ENCODE measurements at regions not wholly inside any gene's neighbourhood (a gene's known extent, or its start where the extent isn't known, plus 50 kb on each side); places are given as distances from the start of the nearest gene placed in this dataset.

DNA sequence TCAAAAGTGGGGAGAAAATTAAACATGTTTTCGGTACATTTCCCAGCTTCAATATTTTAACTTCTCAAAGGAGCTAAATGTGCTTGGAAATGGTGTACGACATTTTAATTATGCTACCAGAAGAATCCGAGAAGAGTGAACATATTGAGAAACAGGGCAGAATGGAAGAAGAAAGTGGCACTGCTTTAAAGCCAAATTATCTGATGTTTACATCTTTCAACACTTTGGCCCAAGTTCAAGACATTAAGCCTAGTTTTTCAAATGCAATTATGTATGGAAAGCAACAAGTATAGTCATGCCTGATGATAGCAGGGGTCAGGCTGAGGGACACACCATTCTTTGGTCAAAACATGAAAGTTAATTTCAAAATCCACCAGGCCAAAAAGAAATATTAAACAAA is 577.9 kb upstream of the ZFP42 start:
- WGBS (ENCODE audit: extremely low coverage, insufficient read length, low lambda C conversion rate), result no CpG with 5 or more reads among the region's 3 CpGs

More for the DNA sequence above, 577.9 kb upstream of the ZFP42 start:
- no peaks in the 10 kb centered on the region for H3K9me3 ChIP-seq (ENCODE audit: control insufficient read depth, low read depth, low read length)
- H2BK15ac ChIP-seq (ENCODE audit: low read depth, low read length), result no peak overlapping the region
- H2BK12ac ChIP-seq (ENCODE audit: insufficient read length, low read depth, low read length), result no peak overlapping the region
- H3K27me3 ChIP-seq (ENCODE audit: insufficient read depth, low read length), result no peaks in the 10 kb centered on the region
- no peak overlapping the region for H4K5ac ChIP-seq (ENCODE audit: insufficient read length, low read depth, low read length)
- no peak overlapping the region for H3K18ac ChIP-seq (ENCODE audit: insufficient read length, low read depth, low read length)
- H3K4ac ChIP-seq (ENCODE audit: low read depth, low read length), result no peak overlapping the region
- H2BK20ac ChIP-seq (ENCODE audit: low read depth, low read length, poor library complexity, severe bottlenecking), result no peak overlapping the region
- no peak for DNase-seq
- no peak overlapping the region for H3K14ac ChIP-seq (ENCODE audit: insufficient read depth, low read length)
- Mint-ChIP-seq H3K4me1 (no peaks in the 10 kb centered on the region), H3K36me3 (ENCODE audit: insufficient read depth in 1 of 3, low read depth in 3 of 3) (peaks cover 0 to 12% (median 0%) of the 10 kb centered on the region in 3 experiments; a peak in 2 of 7 replicates), H3K27me3 (ENCODE audit: low read depth) (no peaks in the 10 kb centered on the region), H3K4me3 (no peak overlapping the region), H3K27ac (no peak overlapping the region), H3K9me3 (peaks cover 14 to 15% of the 10 kb centered on the region in 2 experiments)
- no peak overlapping the region for H3K23ac ChIP-seq (ENCODE audit: insufficient read length, low read depth, low read length)
- no peak overlapping the region for H2AFZ ChIP-seq (ENCODE audit: low read length)
- H3K4me1 ChIP-seq (ENCODE audit: insufficient read depth, low read length), result no peaks in the 10 kb centered on the region
- H2BK5ac ChIP-seq (ENCODE audit: insufficient read length, low read length), result no peak overlapping the region
- no peaks in the 10 kb centered on the region for H4K20me1 ChIP-seq (ENCODE audit: control insufficient read depth, insufficient read depth, insufficient read length)
- H2AK5ac ChIP-seq (ENCODE audit: insufficient read length, low read length), result no peak overlapping the region
- no peak overlapping the region for H3K9ac ChIP-seq (ENCODE audit: extremely low read depth, insufficient read length, low read length)
- H3K27ac ChIP-seq (ENCODE audit: insufficient read length, low read depth, low read length), result no peak overlapping the region
- H4K91ac ChIP-seq (ENCODE audit: insufficient read length, low read depth, low read length), result no peak overlapping the region
- no peak overlapping the region for H3T11ph ChIP-seq (ENCODE audit: low read length)
- no peaks in the 10 kb centered on the region for H3K23me2 ChIP-seq (ENCODE audit: insufficient read length, low read depth, low read length, poor library complexity, severe bottlenecking)
- no peak overlapping the region for H3K56ac ChIP-seq (ENCODE audit: insufficient read length, low read depth, low read length)
- H2BK120ac ChIP-seq (ENCODE audit: low read depth, low read length, poor library complexity, severe bottlenecking), result no peak overlapping the region
- H3K79me2 ChIP-seq (ENCODE audit: insufficient read depth, low read length), result no peaks in the 10 kb centered on the region
- no peak overlapping the region for H3K4me2 ChIP-seq (ENCODE audit: insufficient read depth, insufficient read length, low read length)
- H4K8ac ChIP-seq (replicated peaks; ENCODE audit: insufficient read length, low read depth, low read length), result no peak overlapping the region
- TF ChIP-seq, protein P1, sequence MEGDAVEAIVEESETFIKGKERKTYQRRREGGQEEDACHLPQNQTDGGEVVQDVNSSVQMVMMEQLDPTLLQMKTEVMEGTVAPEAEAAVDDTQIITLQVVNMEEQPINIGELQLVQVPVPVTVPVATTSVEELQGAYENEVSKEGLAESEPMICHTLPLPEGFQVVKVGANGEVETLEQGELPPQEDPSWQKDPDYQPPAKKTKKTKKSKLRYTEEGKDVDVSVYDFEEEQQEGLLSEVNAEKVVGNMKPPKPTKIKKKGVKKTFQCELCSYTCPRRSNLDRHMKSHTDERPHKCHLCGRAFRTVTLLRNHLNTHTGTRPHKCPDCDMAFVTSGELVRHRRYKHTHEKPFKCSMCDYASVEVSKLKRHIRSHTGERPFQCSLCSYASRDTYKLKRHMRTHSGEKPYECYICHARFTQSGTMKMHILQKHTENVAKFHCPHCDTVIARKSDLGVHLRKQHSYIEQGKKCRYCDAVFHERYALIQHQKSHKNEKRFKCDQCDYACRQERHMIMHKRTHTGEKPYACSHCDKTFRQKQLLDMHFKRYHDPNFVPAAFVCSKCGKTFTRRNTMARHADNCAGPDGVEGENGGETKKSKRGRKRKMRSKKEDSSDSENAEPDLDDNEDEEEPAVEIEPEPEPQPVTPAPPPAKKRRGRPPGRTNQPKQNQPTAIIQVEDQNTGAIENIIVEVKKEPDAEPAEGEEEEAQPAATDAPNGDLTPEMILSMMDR (conservative IDR thresholded peaks at IDR 0.05), result no peak
- no peaks in the 10 kb centered on the region for H3K79me1 ChIP-seq (ENCODE audit: insufficient read depth, low read depth, low read length, poor library complexity, severe bottlenecking)
